Lower leg skin (tissue), 3 donors: ENCODE measurements at regions not wholly inside any gene's neighbourhood (a gene's known extent, or its start where the extent isn't known, plus 50 kb on each side); places are given as distances from the start of the nearest gene placed in this dataset.

Experiments used
- POLR2A ChIP-seq, 2 donors: fragments of 450-650 bp; IDR thresholded peaks; one replicate each; pipeline ENCODE4 v1.6.1; 2016 to 2017; ENCODE audit warnings: antibody characterized with exemption in 2 of 2, mild to moderate bottlenecking in 1 of 2, moderate library complexity in 1 of 2
- TF ChIP-seq, protein P1 (sequence below), 3 donors: fragments of 450-650 bp; IDR thresholded peaks; one replicate each; pipeline ENCODE4 v1.5.1; 2016; ENCODE audit warnings: antibody characterized with exemption in 3 of 3, mild to moderate bottlenecking in 3 of 3, moderate library complexity in 2 of 3

DNA sequence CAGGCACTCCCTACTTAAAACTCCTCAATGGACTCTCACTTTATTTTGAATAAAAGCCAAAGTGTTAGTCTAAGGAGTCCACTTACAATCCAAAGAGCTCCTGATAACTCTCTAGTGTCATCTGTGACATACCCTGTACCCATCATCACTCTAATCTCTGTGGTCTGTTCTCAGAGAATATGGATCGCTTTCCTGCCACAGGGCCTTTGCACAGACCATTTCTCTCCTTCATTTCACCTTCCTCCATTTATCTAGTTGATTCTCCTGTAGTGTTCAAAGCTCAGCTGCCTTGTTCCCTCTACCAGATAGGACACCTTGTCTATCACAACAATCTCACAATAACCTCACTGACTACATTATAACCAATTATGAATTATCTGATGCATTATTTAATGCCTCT lies 185.4 kb upstream of the KBTBD8 start:
- TF ChIP-seq, protein P1, sequence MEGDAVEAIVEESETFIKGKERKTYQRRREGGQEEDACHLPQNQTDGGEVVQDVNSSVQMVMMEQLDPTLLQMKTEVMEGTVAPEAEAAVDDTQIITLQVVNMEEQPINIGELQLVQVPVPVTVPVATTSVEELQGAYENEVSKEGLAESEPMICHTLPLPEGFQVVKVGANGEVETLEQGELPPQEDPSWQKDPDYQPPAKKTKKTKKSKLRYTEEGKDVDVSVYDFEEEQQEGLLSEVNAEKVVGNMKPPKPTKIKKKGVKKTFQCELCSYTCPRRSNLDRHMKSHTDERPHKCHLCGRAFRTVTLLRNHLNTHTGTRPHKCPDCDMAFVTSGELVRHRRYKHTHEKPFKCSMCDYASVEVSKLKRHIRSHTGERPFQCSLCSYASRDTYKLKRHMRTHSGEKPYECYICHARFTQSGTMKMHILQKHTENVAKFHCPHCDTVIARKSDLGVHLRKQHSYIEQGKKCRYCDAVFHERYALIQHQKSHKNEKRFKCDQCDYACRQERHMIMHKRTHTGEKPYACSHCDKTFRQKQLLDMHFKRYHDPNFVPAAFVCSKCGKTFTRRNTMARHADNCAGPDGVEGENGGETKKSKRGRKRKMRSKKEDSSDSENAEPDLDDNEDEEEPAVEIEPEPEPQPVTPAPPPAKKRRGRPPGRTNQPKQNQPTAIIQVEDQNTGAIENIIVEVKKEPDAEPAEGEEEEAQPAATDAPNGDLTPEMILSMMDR (IDR thresholded peaks at IDR 0.05) = no peak
- TF ChIP-seq POLR2A (IDR thresholded peaks at IDR 0.05) = no peak
